HL-60/S4 treated with phorbol 12-myristate 13-acetate at 8.2 ng/mL for 4 days and 3 days (cell line): ENCODE measurements at regions not wholly inside any gene's neighbourhood (a gene's known extent, or its start where the extent isn't known, plus 50 kb on each side); places are given as distances from the start of the nearest gene placed in this dataset.
"Not testable (repeated sequence)": the region's sequence is repeated elsewhere in the genome, so short reads cannot be mapped to it uniquely, and the experiment has no call there.

Source experiments
- in situ Hi-C: fragments of 300-500 bp; cut with MboI; formaldehyde crosslinking; loops from 2 replicates; pipeline ENCODE4 v1.15.0; 2022; ENCODE audit warnings: low sequenced_read_pairs

- in situ Hi-C loops: no loop called here
Observed at GRCh38 chr11:116329354-116330090, 443.3 kb downstream of the BUD13 start.

- in situ Hi-C loops: no loop called here
Observed at GRCh38 chr11:116328851-116329250, 443.9 kb downstream of the BUD13 start.

GRCh38 chr11:116328391-116328790, 444.4 kb downstream of the BUD13 start:
- in situ Hi-C loops: no loop called here

GRCh38 chr11:116326146-116326545, 446.6 kb downstream of the BUD13 start:
- in situ Hi-C loops: no loop called here

GRCh38 chr11:116325247-116325646, 447.5 kb downstream of the BUD13 start:
- in situ Hi-C loops: no loop called here

- in situ Hi-C loops: not testable (repeated sequence)
Observed at GRCh38 chr11:116324077-116324476, 448.7 kb downstream of the BUD13 start.

GRCh38 chr11:116317212-116317611, 455.6 kb downstream of the BUD13 start:
- in situ Hi-C loops: no loop called here

- in situ Hi-C loops: no loop called here
Observed at GRCh38 chr11:116314006-116314405, 458.8 kb downstream of the BUD13 start.

- in situ Hi-C loops: no loop called here
Observed at GRCh38 chr11:116312570-116313391, 460.0 kb downstream of the BUD13 start.

GRCh38 chr11:116311206-116311605, 461.6 kb downstream of the BUD13 start:
- in situ Hi-C loops: no loop called here

GRCh38 chr11:116310698-116311097, 462.1 kb downstream of the BUD13 start:
- in situ Hi-C loops: no loop called here

- in situ Hi-C loops: no loop called here
Observed at GRCh38 chr11:116310226-116310625, 462.6 kb downstream of the BUD13 start.

- in situ Hi-C loops: no loop called here
Observed at GRCh38 chr11:116309446-116309845, 463.3 kb downstream of the BUD13 start.

- in situ Hi-C loops: no loop called here
Observed at GRCh38 chr11:116302756-116303155, 470.0 kb downstream of the BUD13 start.

GRCh38 chr11:116301141-116301540, 471.6 kb downstream of the BUD13 start:
- in situ Hi-C loops: no loop called here

GRCh38 chr11:116300232-116300631, 472.6 kb downstream of the BUD13 start:
- in situ Hi-C loops: no loop called here

- in situ Hi-C loops: no loop called here
Observed at GRCh38 chr11:116294630-116295029, 478.2 kb downstream of the BUD13 start.

GRCh38 chr11:116287866-116288265, 484.9 kb downstream of the BUD13 start:
- in situ Hi-C loops: no loop called here

GRCh38 chr11:116285026-116285425, 487.8 kb downstream of the BUD13 start:
- in situ Hi-C loops: no loop called here

- in situ Hi-C loops: no loop called here
Observed at GRCh38 chr11:116283300-116283699, 489.5 kb downstream of the BUD13 start.

- in situ Hi-C loops: no loop called here
Observed at GRCh38 chr11:116282481-116282880, 490.3 kb downstream of the BUD13 start.
